Motor neuron (in vitro differentiated cells): ENCODE measurements at regions not wholly inside any gene's neighbourhood (a gene's known extent, or its start where the extent isn't known, plus 50 kb on each side); places are given as distances from the start of the nearest gene placed in this dataset.

Source experiments
- ATAC-seq, 8 experiments: fragments of 200-7000 bp; cut with Tn5 transposase; replicated peaks in 6 of 8; 2 replicates each; pipeline ENCODE4 v1.8.0; 2021; ENCODE audit warnings: mild to moderate bottlenecking in 8 of 8, moderate library complexity in 8 of 8
- H3K27ac ChIP-seq, 2 donors: fragments of 250-450 bp; sonication (Bioruptor Pico); 2 replicates each; pipeline ENCODE4 v1.9.0; 2021; ENCODE audit warnings: antibody characterized with exemption in 2 of 2, mild to moderate bottlenecking in 2 of 2, moderate library complexity in 1 of 2
- H3K4me1 ChIP-seq, 2 donors: fragments of 250-450 bp; sonication (Bioruptor Pico); replicated peaks in 1 of 2; 2 replicates each; pipeline ENCODE4 v1.6.1; 2021; ENCODE audit warnings: antibody characterized with exemption in 2 of 2, mild to moderate bottlenecking in 2 of 2, moderate library complexity in 1 of 2
- H3K4me3 ChIP-seq, 5 donors: fragments of 250-450 bp; sonication (Bioruptor Pico); 2 replicates each; pipeline ENCODE4 v1.9.0; 2021; ENCODE audit warnings: antibody characterized with exemption in 5 of 5, mild to moderate bottlenecking in 5 of 5, moderate library complexity in 4 of 5
- WGBS, 10 experiments: fragments of 450-650 bp; shearing (Covaris generic); methylation state at CpG; one replicate each; pipeline ENCODE4 v1.0.0; 2022; 5-methylcytosine and 5-hydroxymethylcytosine counted together
- in situ Hi-C, 9 experiments: fragments of 400-800 bp; cut with MboI; loops; one replicate each; pipeline ENCODE4 v1.15.0; 2021; ENCODE audit warnings: low sequenced_read_pairs in 9 of 9, low pct_unique_long_range_greater_than_20kb in 2 of 9; ENCODE audit not compliant: unreplicated experiment in 9 of 9

DNA sequence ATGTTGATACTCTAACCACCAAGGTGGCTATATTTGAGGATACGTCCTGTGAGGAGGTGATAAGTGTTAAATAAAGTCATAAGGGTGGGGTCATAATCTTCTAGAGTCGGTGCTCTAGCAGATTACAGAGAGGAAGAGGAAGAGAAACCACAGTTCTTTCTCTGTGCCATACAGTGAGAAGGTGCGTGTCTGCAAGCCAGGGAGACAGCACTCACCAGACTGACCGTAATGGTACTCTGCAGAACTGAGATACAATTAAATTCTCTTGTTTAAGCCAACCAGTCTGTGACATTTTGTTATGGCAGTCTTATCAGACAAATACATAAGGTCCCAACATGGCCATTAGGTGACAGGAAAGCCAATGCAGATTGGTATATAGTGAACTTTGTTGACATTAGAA lies 480.9 kb upstream of the IGFBP7 start:
- in situ Hi-C loops = no loop called here

DNA sequence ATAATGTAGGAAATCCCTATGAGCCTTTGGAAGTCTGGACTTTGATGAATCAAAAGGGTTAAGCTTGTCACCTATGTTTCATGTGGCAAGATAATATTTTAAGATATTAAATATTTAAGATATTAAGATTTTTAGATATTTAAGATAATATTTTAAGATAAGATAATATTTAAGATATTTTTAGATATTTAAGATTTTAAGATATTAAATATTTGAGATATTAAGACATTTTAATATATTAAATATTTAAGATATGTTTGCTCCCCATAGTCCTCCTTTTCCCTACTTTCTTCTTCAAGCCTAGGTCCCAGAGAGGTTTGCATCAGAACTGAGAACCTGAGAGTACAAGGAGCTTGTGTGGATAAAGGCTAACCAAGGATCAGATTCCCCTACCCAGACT lies 478.4 kb upstream of the IGFBP7 start:
- no peak for ATAC-seq
- H3K4me1 ChIP-seq = peaks cover 0 to 13% of the 10 kb centered on the region in 2 donors
- no peak overlapping the region for H3K4me3 ChIP-seq
- no peak overlapping the region for H3K27ac ChIP-seq
- in situ Hi-C loops = no loop called here

More for the DNA sequence above, 480.9 kb upstream of the IGFBP7 start:
- Histone ChIP-seq H3K4me3 (no peak overlapping the region), H3K27ac (no peak overlapping the region), H3K4me1 (peaks cover 0 to 15% of the 10 kb centered on the region in 2 donors)
- ATAC-seq = no peak
- WGBS, 10 experiments = 0 to 92% (median 39%) methylated on average over 1 to 4 of the region's 4 CpGs; no CpG with 5 or more reads in 2 of the 10 experiments

DNA sequence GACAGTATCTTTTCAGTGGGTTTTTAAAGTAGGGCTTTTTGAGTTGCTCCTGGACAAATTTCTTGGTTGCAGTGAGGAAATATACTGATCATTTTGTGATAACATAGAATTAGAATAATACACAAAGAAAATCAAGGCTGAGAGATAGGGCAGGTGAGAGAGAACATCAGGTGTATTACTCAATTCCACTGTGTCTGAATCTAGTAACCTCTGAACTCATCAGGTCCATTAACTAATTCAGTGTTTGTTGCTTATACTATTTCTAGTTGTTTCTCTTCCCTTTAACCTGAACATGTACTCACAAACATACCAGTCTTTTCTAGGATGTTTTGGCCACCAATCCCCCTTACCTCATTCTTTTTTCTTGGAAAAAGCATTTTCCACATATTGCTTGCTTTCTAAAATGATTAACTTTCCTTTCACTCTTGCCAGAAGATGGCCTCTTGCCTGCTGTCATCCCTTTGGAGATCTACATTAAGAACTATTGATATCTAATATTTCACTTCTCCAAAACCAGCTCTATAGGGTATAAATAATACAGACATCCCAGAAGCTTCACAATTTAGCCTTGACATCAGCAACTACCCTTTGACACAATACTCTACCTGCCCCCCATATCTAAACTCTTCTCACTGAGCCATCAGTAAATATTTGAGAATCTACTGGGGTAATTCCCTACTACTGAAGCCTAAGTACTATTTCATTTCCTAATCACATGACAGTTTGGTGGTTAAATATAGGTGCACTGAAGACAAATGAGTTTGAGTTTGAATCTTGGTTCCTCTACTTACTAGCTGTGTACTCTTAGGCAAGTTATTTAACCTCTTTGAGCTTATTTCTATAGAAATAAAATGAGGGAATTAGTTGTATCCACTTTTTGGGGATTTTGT lies 470.8 kb upstream of the IGFBP7 start:
- in situ Hi-C loops = no loop called here
- no peak overlapping the region for H3K27ac ChIP-seq
- no peak for ATAC-seq
- H3K4me1 ChIP-seq = no peaks in the 10 kb centered on the region
- H3K4me3 ChIP-seq = no peak overlapping the region

DNA sequence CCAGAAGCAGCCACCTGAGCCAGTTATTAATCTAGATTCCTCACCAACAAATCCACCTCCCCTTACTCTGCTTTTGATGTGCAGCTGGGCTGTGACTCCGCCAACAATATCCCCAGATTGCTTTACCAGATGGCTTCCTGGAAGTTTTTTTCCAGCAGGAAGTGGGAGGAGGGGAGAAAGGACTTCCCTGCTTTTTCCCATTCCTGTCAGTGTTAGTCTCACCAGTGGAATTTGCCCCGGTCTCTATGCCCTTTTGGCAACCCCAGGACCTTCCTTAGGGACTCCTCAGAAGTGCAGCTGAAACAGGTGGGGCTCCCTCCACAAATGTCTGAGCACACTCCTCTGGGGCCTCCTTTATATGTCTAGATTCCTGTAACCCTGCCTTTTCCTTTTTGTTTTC lies 465.2 kb upstream of the IGFBP7 start:
- no peak for ATAC-seq
- in situ Hi-C loops = no loop called here
- WGBS, 10 experiments = 0 to 92% (median 68%) methylated on average over 1 to 2 of the region's 2 CpGs; no CpG with 5 or more reads in 3 of the 10 experiments
- Histone ChIP-seq H3K27ac (no peak overlapping the region), H3K4me1 (no peaks in the 10 kb centered on the region), H3K4me3 (no peak overlapping the region)

DNA sequence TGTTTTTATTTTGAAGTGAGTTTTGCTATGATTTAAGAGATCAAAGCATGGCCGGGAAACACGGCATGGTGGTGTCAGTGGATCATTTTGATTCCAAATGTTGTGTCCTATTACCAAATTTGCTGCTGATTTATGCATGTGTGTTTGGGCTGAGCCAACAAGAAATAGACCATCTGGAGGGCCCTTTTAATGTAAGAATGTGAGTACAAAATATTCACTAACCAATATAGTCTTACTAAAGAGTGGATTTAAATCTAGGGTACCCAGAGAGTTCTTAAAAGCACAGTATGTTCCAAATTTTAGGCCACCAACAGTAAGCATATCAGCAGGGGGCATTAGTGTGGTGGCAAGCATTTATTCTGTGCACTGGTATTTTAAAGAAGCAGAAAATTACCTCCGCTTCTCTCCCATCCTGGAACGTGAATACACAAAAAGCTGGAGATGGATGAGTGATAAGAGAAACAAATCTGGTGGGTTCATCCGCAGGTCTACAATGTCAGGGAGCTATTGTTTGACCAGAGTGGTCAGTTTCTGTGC lies 444.4 kb upstream of the IGFBP7 start:
- H3K4me1 ChIP-seq = peaks cover 0 to 8% of the 10 kb centered on the region in 2 donors
- H3K4me3 ChIP-seq = no peak overlapping the region
- H3K27ac ChIP-seq = no peak overlapping the region
- WGBS, 10 experiments = 0 to 87% (median 41%) methylated on average over 2 to 5 of the region's 5 CpGs; no CpG with 5 or more reads in 2 of the 10 experiments
- ATAC-seq = no peak
- in situ Hi-C loops = no loop called here

DNA sequence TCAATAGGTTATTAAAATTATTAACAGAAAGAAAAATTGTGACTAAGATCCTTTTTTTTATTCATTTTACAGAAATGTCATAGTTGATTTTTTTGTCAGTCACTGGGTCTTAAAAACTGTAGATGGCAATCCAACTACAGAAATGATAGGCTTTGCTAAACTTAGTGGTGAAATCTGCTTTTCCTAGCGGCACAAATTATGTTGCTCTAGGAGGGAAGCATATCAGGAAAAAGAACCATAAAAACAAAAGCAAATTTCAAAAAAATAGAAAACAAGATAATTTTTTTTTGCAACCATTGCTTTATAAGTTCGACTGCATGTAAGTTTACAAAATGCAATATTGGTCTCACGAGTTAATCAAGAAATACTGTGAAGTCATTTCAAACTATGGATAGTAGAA lies 443.5 kb upstream of the IGFBP7 start:
- no peak overlapping the region for H3K27ac ChIP-seq
- in situ Hi-C loops = no loop called here
- WGBS, 10 experiments = 8 to 89% (median 68%) methylated on average over 2 to 3 of the region's 3 CpGs
- no peak overlapping the region for H3K4me3 ChIP-seq
- no peak for ATAC-seq
- H3K4me1 ChIP-seq = peaks cover 0 to 8% of the 10 kb centered on the region in 2 donors

DNA sequence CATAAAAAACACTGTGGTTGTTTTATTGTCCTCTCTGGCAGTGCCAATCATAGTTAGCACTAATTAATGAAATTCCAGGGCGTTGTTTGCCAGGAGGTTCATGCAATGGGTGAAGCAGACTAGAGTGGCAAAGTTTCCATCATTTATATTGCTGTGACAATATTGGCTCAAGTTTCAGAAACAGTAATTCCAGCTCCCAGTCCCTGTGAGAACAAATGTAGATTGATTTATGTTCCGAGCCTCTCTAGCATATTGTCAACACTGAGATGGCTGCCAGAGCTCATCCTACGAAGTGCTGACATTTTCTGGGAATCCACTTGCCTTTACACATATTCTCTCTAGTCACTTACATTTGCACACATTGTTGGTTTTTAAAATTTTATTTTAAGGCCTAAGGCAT lies 440.0 kb upstream of the IGFBP7 start:
- in situ Hi-C loops = no loop called here
- WGBS, 10 experiments = 0 to 67% (median 4%) methylated on average over 2 to 3 of the region's 3 CpGs; no CpG with 5 or more reads in 3 of the 10 experiments
- no peak overlapping the region for H3K27ac ChIP-seq
- peaks cover 0 to 8% of the 10 kb centered on the region in 2 donors for H3K4me1 ChIP-seq
- no peak overlapping the region for H3K4me3 ChIP-seq
- ATAC-seq = peak in 5 of 8 experiments; percentile 36 to 96 (median 48)

DNA sequence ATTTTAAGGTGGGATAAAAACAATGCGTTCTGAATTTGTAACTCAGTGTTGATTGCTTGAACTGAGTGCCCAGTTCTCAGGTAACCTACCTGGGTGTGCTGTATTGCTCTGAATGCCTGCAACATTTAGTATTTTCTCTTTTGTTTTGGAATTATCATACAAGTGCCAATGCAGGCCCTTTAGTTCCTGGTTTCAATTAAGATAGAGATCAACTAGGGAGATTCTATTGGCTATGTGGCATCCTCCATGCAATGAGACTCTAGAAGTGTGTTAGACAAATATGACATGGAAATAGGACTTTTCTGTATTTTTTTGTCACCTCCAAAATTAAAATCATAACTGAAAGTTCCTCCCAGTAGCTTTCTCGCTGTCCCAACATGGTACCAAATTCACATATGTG lies 438.7 kb upstream of the IGFBP7 start:
- Histone ChIP-seq H3K27ac (no peak overlapping the region), H3K4me3 (no peak overlapping the region), H3K4me1 (no peaks in the 10 kb centered on the region)
- in situ Hi-C loops = no loop called here
- ATAC-seq = no peak
- WGBS, 10 experiments = 0 to 100% (median 40%) methylated on average over 1 to 2 of the region's 2 CpGs; no CpG with 5 or more reads in 3 of the 10 experiments

DNA sequence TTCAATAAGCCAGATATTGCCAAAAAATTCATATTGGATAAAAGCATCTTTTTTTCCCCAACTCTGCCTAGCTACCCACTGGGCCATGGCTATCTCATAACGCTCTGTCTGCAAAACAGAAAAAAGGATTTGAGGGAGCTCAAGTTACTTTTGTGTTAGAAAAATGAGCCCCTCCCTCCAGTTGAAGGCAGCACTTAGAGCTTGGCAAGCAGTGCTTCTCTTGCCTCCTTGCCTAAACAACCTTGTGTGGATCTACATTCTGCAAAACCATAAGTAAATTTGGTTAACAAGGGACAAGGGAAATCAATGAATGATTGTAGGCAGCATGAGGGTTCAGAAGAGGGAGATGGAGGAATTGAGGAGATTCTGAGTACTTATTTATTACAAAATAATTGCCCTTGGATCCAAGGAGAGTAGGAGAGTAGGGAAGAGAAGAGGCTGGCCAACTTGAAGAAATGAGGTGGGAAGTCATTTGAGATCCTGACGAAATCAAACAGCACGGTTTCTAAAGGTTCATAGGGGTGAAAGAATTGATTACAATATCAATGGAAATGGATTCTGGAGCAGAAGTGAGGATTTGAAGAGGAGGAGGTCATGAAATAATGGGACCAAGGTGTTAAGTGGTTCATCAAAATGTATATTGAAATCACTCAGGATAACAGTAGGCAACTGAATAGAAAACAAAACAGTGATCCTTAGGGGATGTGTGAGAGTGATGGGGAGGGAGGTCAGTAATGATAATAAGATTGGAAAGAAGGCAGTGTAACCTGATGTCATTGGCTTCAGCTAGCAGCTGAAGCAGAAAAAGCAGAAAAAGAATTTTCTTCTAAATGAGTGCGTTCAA lies 434.8 kb upstream of the IGFBP7 start:
- no peak overlapping the region for H3K4me3 ChIP-seq
- WGBS, 10 experiments = 8 to 69% (median 42%) methylated on average over 2 to 4 of the region's 4 CpGs
- in situ Hi-C loops = no loop called here

DNA sequence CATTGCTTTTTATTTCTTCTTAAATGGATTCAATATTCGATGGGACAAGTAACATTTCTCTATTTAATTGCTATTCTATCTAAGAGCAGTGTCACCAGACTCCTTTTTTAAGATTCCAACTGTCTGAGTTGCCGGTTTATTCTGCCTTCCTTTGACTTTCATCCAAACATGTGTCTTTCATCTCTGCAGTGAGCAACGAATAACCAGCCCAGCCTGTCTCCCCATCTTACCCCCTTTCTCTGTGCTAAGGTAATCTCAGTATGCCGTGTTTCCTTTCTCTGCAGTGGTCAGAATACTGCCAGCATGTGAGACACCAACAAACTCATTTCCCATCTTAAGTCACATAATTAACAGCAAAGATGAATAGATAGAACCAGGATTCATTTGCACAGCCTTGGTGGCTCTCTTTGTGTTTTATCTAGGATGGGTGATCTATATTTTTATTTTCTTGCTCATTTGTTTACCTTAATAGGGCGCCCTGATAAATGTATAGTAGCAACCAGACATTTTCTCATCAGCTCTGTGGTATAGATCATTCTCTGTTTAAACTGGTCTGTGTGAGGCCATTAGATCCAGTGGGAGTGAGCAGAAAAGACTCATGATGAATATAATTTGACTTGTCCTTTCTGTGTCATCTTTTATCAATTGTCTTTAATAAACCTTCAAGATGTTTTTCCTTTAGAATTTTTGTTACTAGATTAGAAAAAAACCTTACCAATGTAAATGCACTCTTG lies 394.8 kb upstream of the IGFBP7 start:
- H3K4me3 ChIP-seq = no peak overlapping the region
- H3K4me1 ChIP-seq = peaks cover 0 to 11% of the 10 kb centered on the region in 2 donors
- in situ Hi-C loops = no loop called here
- H3K27ac ChIP-seq = no peak overlapping the region
- WGBS, 10 experiments = 0 to 83% (median 61%) methylated on average over 1 to 5 of the region's 5 CpGs
- ATAC-seq = peak in 4 of 8 experiments; percentile 43 to 74 (median 48)

More for the DNA sequence above, 434.8 kb upstream of the IGFBP7 start:
- ATAC-seq = no peak
- Histone ChIP-seq H3K27ac (no peak overlapping the region), H3K4me1 (no peaks in the 10 kb centered on the region)

DNA sequence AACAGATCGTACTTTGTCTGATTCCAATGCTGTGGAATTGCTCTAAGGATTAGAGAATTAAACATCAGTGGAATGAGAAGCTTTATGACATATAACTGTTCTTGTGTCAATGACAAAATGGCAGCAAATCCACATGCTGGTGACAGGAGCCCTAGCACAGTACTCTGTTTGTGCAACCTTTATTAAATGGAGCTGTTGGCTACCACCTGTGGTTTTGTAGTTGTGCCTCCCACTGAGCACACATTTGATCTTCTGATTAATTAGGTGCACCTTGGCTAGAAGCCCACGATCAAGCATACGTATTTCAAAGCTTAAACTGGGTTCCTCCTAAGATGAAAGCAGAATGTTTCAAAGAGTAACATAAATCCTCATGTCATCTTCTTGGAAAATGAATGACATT lies 394.0 kb upstream of the IGFBP7 start:
- 0 to 100% (median 70%) methylated on average over 1 to 3 of the region's 3 CpGs; no CpG with 5 or more reads in 2 of the 10 experiments for WGBS, 10 experiments
- ATAC-seq = peak in 1 of 8 experiments; percentile 23
- Histone ChIP-seq H3K27ac (no peak overlapping the region), H3K4me3 (no peak overlapping the region), H3K4me1 (peaks cover 0 to 11% of the 10 kb centered on the region in 2 donors)
- in situ Hi-C loops = no loop called here

DNA sequence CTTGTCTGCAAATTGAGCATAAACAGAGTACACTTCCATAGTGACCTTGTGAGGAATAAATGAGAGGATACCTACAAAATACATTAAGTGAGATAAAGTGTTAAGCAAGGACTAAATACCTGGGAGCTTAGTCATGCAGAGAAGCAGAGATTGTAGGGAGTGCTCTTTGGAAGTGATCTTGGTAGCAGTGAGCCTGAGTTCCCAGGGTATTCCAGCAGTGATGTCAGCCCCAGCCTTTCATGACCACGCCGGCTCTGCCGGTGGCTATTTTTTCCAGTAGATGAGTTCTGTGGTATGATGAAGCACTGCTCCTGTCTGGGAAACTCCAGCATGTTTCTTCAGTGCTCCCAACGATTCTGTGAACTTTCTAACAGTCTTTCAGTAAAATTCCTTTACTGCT lies 391.5 kb upstream of the IGFBP7 start:
- Histone ChIP-seq H3K4me3 (no peak overlapping the region), H3K4me1 (peaks cover 5 to 27% of the 10 kb centered on the region in 2 donors), H3K27ac (no peak overlapping the region)
- in situ Hi-C loops = no loop called here
- peak in 3 of 8 experiments; percentile 51 to 68 (median 65) for ATAC-seq
- 0 to 100% (median 42%) methylated on average over 1 to 4 of the region's 4 CpGs; no CpG with 5 or more reads in 2 of the 10 experiments for WGBS, 10 experiments
